Uterus (tissue), 3 donors: ENCODE measurements at regions not wholly inside any gene's neighbourhood (a gene's known extent, or its start where the extent isn't known, plus 50 kb on each side); places are given as distances from the start of the nearest gene placed in this dataset.

ENCODE experiments used
- DNase-seq, 2 donors: peaks; one replicate each; pipeline ENCODE4 v3.0.0-alpha.2; 2019 to 2020
- H3K27ac ChIP-seq, 2 donors: fragments of 200-600 bp; sonication (generic); 1 replicate in 1 of 2; 2 replicates in 1 of 2; pipeline ENCODE4 v1.5.1; 2016 to 2018
- H3K27me3 ChIP-seq, 2 donors: fragments of 200-600 bp; sonication (generic); one replicate each; pipeline ENCODE4 v1.5.1; 2018 to 2019; ENCODE audit warnings: control low read depth in 1 of 2
- H3K36me3 ChIP-seq, 2 donors: fragments of 200-600 bp; sonication (generic); one replicate each; pipeline ENCODE4 v1.5.1; 2019; ENCODE audit warnings: control low read depth in 1 of 2
- H3K4me1 ChIP-seq, 2 donors: fragments of 200-600 bp; sonication (generic); one replicate each; pipeline ENCODE4 v1.5.1; 2018 to 2019; ENCODE audit warnings: control low read depth in 1 of 2
- H3K4me3 ChIP-seq, 2 donors: fragments of 200-600 bp; sonication (generic); 1 replicate in 1 of 2; 2 replicates in 1 of 2; pipeline ENCODE4 v1.5.1; 2018 to 2019; ENCODE audit warnings: mild to moderate bottlenecking in 1 of 2
- H3K9me3 ChIP-seq, 2 donors: fragments of 200-600 bp; sonication (generic); one replicate each; pipeline ENCODE4 v1.5.1; 2019; ENCODE audit warnings: control low read depth in 1 of 2
- CTCF ChIP-seq, 4 experiments: fragments of 200-600 bp in 2 of 4; fragments of 450-650 bp in 2 of 4; sonication (generic) in 2 of 4; IDR thresholded peaks; one replicate each; pipeline ENCODE4 v1.5.1; 2016 to 2019; ENCODE audit warnings: antibody characterized with exemption in 4 of 4, mild to moderate bottlenecking in 2 of 4, moderate library complexity in 1 of 4
- POLR2A ChIP-seq, 2 donors: fragments of 450-650 bp; IDR thresholded peaks; one replicate each; pipeline ENCODE4 v1.6.1; 2016; ENCODE audit warnings: antibody characterized with exemption in 2 of 2, mild to moderate bottlenecking in 1 of 2, moderate library complexity in 1 of 2
- intact Hi-C: fragments of 100-400 bp; cut with DNase I; formaldehyde crosslinking; loops from one replicate; pipeline ENCODE4 v1.15.1; 2023; ENCODE audit warnings: low total_unique reads
- donor health status: DM: yes; HTN: yes; CAD: no.

GRCh38 chr3:78178740-78179363 is 1139.0 kb downstream of the ROBO2 start:
- Histone ChIP-seq H3K4me1 (no peaks in the 10 kb centered on the region), H3K27me3 (no peaks in the 10 kb centered on the region), H3K4me3 (no peak overlapping the region), H3K9me3 (no peaks in the 10 kb centered on the region), H3K27ac (no peak overlapping the region), H3K36me3 (no peaks in the 10 kb centered on the region)
- TF ChIP-seq POLR2A (IDR thresholded peaks at IDR 0.05) (no peak), CTCF (IDR thresholded peaks at IDR 0.05) (no peak)
- DNase-seq: no peak
- intact Hi-C loops: no loop called here

- no peak for DNase-seq
- Histone ChIP-seq H3K27ac (no peak overlapping the region), H3K9me3 (no peaks in the 10 kb centered on the region), H3K4me1 (no peaks in the 10 kb centered on the region), H3K27me3 (no peaks in the 10 kb centered on the region), H3K36me3 (no peaks in the 10 kb centered on the region), H3K4me3 (no peak overlapping the region)
- TF ChIP-seq CTCF (IDR thresholded peaks at IDR 0.05) (no peak), POLR2A (IDR thresholded peaks at IDR 0.05) (no peak)
- intact Hi-C loops: no loop called here
Observed at GRCh38 chr3:78183906-78184599, 1144.2 kb downstream of the ROBO2 start.

GRCh38 chr3:78186404-78186803 is 1146.5 kb downstream of the ROBO2 start:
- H3K9me3 ChIP-seq: no peaks in the 10 kb centered on the region
- intact Hi-C loops: no loop called here
- no peak overlapping the region for H3K4me3 ChIP-seq
- no peak for DNase-seq
- no peaks in the 10 kb centered on the region for H3K27me3 ChIP-seq
- no peaks in the 10 kb centered on the region for H3K36me3 ChIP-seq
- no peak overlapping the region for H3K27ac ChIP-seq
- TF ChIP-seq CTCF (IDR thresholded peaks at IDR 0.05) (no peak), POLR2A (IDR thresholded peaks at IDR 0.05) (no peak)
- no peaks in the 10 kb centered on the region for H3K4me1 ChIP-seq

GRCh38 chr3:78201091-78201490 is 1161.2 kb downstream of the ROBO2 start:
- Histone ChIP-seq H3K9me3 (no peaks in the 10 kb centered on the region), H3K4me1 (no peaks in the 10 kb centered on the region), H3K4me3 (no peak overlapping the region), H3K27ac (no peak overlapping the region), H3K36me3 (no peaks in the 10 kb centered on the region), H3K27me3 (no peaks in the 10 kb centered on the region)
- DNase-seq: no peak
- intact Hi-C loops: no loop called here
- no peak for TF ChIP-seq POLR2A (IDR thresholded peaks at IDR 0.05)
- TF ChIP-seq CTCF (IDR thresholded peaks at IDR 0.05): no peak

- intact Hi-C loops: no loop called here
- Histone ChIP-seq H3K27ac (no peak overlapping the region), H3K36me3 (no peaks in the 10 kb centered on the region), H3K4me1 (no peaks in the 10 kb centered on the region), H3K4me3 (no peak overlapping the region), H3K9me3 (no peaks in the 10 kb centered on the region), H3K27me3 (no peaks in the 10 kb centered on the region)
- TF ChIP-seq POLR2A (IDR thresholded peaks at IDR 0.05) (no peak), CTCF (IDR thresholded peaks at IDR 0.05) (no peak)
- no peak for DNase-seq
Observed at GRCh38 chr3:78204977-78205376, 1165.1 kb downstream of the ROBO2 start.
